ENCODE measurements at regions not wholly inside any gene's neighbourhood (a gene's known extent, or its start where the extent isn't known, plus 50 kb on each side); places are given as distances from the start of the nearest gene placed in this dataset.

GRCh38 chr2:153715218-153715850 is 156.4 kb upstream of the GALNT13 start:
- H3K36me3 ChIP-seq, result no peaks in the 10 kb centered on the region
- peaks cover 0 to 12% (median 0%) of the 10 kb centered on the region in 4 donors for H3K9me3 ChIP-seq
- no peaks in the 10 kb centered on the region for H3K27me3 ChIP-seq
- intact Hi-C loops (cut with DNase I; ENCODE audit: low total_unique reads), result no loop called here
- no peaks in the 10 kb centered on the region for H3K4me1 ChIP-seq
- 50 to 67% (median 59%) methylated on average over 2 of the region's 2 CpGs for WGBS, 5 donors
- no peak for TF ChIP-seq EP300 (IDR thresholded peaks at IDR 0.05)
- TF ChIP-seq CTCF (IDR thresholded peaks at IDR 0.05), result no peak
- no peak overlapping the region for H3K4me3 ChIP-seq
- H3K27ac ChIP-seq, result no peak overlapping the region
- no peak for DNase-seq

- DNase-seq, result no peak
- WGBS, 5 donors, result 66 to 80% (median 72%) methylated on average over 2 of the region's 2 CpGs
- TF ChIP-seq POLR2AphosphoS5 (IDR thresholded peaks at IDR 0.05) (no peak), POLR2A (IDR thresholded peaks at IDR 0.05) (no peak), EP300 (IDR thresholded peaks at IDR 0.05) (no peak), CTCF (IDR thresholded peaks at IDR 0.05) (no peak)
- no peak overlapping the region for H3K4me3 ChIP-seq
- no peak overlapping the region for H3K27ac ChIP-seq
- intact Hi-C loops (cut with DNase I; ENCODE audit: low total_unique reads), result no loop called here
- peaks cover 0 to 12% (median 0%) of the 10 kb centered on the region in 4 donors for H3K9me3 ChIP-seq
- H3K27me3 ChIP-seq, result no peaks in the 10 kb centered on the region
- H3K4me1 ChIP-seq, result no peaks in the 10 kb centered on the region
- no peaks in the 10 kb centered on the region for H3K36me3 ChIP-seq
These were observed 154.7 kb upstream of the GALNT13 start for GRCh38 chr2:153717060-153717459.

GRCh38 chr2:153739394-153739793 is 132.3 kb upstream of the GALNT13 start:
- H3K4me1 ChIP-seq, result no peaks in the 10 kb centered on the region
- H3K4me3 ChIP-seq, result no peak overlapping the region
- H3K27ac ChIP-seq, result no peak overlapping the region
- peaks cover 0 to 7% (median 0%) of the 10 kb centered on the region in 4 donors for H3K9me3 ChIP-seq
- TF ChIP-seq EP300 (IDR thresholded peaks at IDR 0.05) (no peak), POLR2A (IDR thresholded peaks at IDR 0.05) (no peak), CTCF (IDR thresholded peaks at IDR 0.05) (no peak), POLR2AphosphoS5 (IDR thresholded peaks at IDR 0.05) (no peak)
- H3K36me3 ChIP-seq, result no peaks in the 10 kb centered on the region
- intact Hi-C loops (cut with DNase I; ENCODE audit: low total_unique reads), result no loop called here
- DNase-seq, result no peak
- H3K27me3 ChIP-seq, result no peaks in the 10 kb centered on the region

GRCh38 chr2:153761936-153762335 is 109.8 kb upstream of the GALNT13 start:
- no peaks in the 10 kb centered on the region for H3K4me1 ChIP-seq
- H3K4me3 ChIP-seq, result no peak overlapping the region
- H3K36me3 ChIP-seq, result no peaks in the 10 kb centered on the region
- DNase-seq, result no peak
- WGBS, 5 donors, result 29 to 65% (median 57%) methylated on average over 1 of the region's 1 CpG
- H3K9me3 ChIP-seq, result peaks cover 0 to 57% (median 34%) of the 10 kb centered on the region in 4 donors
- no peak overlapping the region for H3K27ac ChIP-seq
- no peaks in the 10 kb centered on the region for H3K27me3 ChIP-seq
- TF ChIP-seq POLR2A (IDR thresholded peaks at IDR 0.05) (no peak), POLR2AphosphoS5 (IDR thresholded peaks at IDR 0.05) (no peak), CTCF (IDR thresholded peaks at IDR 0.05) (no peak), EP300 (IDR thresholded peaks at IDR 0.05) (no peak)
- intact Hi-C loops (cut with DNase I; ENCODE audit: low total_unique reads), result no loop called here
